ENCODE measurements at regions not wholly inside any gene's neighbourhood (a gene's known extent, or its start where the extent isn't known, plus 50 kb on each side); places are given as distances from the start of the nearest gene placed in this dataset.
"Not testable (repeated sequence)": the region's sequence is repeated elsewhere in the genome, so short reads cannot be mapped to it uniquely, and the experiment has no call there.

DNA sequence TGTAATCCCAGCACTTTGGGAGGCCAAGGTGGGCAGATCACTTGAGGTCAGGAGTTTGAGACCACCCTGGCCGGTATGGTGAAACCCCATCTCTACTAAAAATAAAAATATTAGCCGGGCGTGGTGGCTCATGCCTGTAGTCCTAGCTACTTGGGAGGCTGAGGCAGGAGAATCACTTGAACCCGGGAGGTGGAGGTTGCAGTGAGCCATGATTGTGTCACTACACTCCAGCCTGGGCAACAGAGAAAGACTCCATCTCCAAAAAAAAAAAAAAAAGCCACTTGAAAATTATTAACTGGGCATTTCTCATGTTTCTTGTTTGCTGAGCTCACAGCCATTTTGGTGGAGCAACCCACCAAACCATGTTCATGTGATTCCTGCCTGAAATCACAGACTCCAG, 131.1 kb upstream of the LPP start:
- not testable (repeated sequence) for DNase-seq (ENCODE audit: extremely low read depth in 1 of 2, low read depth in 1 of 2)

DNA sequence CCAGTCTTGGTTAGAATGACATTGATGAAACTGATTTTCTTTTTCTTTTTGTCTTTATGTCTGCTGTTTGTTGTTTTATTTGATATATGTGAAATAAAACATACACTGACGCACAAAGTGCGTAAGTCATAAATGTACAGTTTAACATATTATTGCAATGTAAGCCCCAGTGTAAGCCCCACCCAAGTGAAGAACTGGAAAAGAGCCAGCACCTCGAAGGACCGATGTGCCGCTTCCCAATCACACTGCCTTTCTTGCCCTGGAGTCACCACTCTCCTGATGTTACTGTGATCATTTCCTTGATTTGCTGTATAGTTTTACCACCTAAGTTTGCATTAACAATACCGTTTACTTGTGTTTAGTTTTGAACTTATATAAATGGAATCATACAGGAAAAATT, 128.4 kb upstream of the LPP start:
- no peak for DNase-seq (ENCODE audit: extremely low read depth in 1 of 2, low read depth in 1 of 2)

GRCh38 chr3:188026191-188026968, 127.6 kb upstream of the LPP start:
- no peak for DNase-seq (ENCODE audit: extremely low read depth in 1 of 2, low read depth in 1 of 2)

DNA sequence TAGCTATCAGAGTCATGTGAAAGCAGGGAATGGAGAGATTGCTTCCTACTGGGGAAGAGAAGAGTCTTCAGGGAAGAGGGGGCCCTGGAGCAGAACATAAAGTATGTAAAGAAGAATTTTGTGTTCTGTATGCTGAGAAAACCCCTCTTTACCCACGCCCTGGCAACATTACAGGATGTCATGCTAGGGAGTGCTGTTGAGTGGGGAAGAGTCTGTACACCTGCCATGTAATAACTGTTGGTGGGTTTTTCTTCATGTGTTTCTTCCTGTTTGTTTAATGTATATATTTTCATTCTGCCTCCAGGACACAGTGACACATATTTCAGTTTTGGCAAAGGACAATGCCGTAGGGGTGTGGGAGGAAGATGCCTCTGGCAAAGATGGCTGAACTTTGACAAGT, 122.8 kb upstream of the LPP start:
- no peak for DNase-seq (ENCODE audit: extremely low read depth in 1 of 2, low read depth in 1 of 2)

GRCh38 chr3:188034989-188035388, 119.0 kb upstream of the LPP start:
- no peak for DNase-seq (ENCODE audit: extremely low read depth in 1 of 2, low read depth in 1 of 2)

DNA sequence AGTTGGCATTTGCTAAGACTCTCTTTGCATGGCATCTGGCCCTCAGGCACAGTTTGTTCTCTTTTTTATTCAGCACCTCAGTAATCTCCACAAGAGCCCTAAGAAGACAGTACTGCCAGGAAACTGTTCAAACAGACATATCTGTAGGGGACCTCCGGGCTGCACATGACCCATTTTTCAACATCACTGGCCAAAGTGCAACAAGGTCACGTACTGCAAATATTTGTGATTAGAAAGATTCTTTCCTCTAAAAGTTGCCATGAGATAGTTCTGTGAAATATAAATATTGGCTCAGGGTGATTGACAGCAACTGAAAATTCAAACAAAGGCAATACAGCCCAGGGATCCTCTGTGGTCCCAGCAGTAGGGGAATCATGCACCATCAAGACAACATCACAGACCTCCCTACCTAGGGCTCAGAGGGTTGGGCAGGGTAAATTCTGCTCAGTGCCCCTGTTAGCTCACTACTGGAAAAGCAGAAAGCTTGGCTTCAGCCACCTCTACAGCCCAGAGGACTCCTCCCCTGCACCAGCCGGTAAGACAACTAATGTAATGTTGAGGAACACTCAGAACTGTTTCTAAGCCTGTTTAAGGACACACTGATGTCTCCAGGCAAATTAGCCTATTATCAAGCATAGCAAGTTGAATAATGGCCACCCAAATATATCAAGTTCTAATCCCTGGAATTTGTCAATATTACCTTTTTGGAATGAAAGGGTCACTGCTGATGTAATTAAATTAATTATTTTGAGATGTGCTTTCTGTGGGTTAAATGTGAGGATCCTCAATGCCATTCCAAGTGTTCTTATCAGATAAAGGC, 117.4 kb upstream of the LPP start:
- DNase-seq (ENCODE audit: extremely low read depth in 1 of 2, low read depth in 1 of 2) = no peak

DNA sequence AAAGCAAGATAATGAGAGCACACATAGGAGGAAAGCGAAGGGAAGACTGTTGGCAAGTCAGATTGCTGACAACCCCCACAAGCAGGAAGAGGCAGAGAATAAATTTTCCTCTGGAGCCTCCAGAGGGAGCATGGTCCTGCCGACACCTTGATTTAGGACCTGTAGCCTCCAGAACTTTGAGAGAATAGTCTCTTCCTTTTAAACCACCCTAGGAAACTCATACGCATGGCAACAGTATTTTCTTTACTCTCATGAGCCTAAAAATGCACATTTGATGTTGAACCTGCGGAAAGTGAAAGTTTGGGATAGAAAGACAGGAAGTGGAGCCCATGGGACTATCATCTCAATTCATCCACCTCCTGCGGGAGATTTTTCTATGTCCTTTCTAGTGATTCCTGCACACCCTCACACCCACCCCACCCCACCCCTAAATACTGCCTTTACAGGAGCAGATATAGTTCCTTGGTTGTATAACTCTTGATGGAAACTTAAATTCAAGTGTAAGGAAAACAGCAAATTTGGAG, 116.7 kb upstream of the LPP start:
- DNase-seq (ENCODE audit: extremely low read depth in 1 of 2, low read depth in 1 of 2) = no peak

- DNase-seq (ENCODE audit: extremely low read depth in 1 of 2, low read depth in 1 of 2) = no peak
These were observed 115.9 kb upstream of the LPP start for GRCh38 chr3:188037965-188038581.

DNA sequence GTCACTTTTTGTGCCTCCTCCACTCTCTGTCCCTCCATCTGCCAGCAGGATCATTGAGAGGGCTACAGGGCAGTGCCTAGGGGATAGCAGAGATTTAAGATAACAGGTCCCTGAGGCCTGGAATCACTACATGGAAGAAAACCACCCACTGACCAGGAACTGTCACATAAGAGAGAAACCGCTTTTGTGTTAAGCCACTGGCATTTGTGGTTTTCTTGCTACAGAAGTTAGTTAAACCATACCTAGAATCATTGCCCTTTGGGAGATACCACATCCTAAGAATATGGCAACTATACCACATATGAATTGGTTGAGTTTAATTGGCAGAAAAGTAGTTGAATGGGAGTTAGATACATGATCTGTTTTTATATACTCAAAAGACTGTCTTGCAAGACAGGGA, 112.8 kb upstream of the LPP start:
- DNase-seq (ENCODE audit: extremely low read depth in 1 of 2, low read depth in 1 of 2) = no peak

GRCh38 chr3:188041895-188042294, 112.1 kb upstream of the LPP start:
- DNase-seq (ENCODE audit: extremely low read depth in 1 of 2, low read depth in 1 of 2) = no peak

DNA sequence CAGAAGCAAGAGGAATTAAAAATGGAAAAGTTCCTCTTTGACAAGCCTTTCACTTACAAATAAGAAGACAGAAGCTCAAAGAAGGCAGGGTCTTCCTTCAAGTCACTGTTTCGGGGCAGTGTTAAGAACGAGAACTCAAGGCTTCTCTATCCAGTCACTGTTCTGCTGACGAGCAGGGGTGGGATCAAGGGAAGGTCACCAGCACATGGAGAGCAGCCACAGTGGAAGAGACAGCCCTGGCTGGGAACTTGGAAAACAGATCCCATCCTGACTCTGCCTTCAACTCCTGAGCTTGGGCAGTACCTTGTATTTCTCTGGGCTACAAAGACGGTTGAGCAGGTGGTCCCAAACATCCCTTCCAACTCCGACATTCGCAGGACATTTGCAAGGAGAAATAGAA, 111.5 kb upstream of the LPP start:
- DNase-seq (ENCODE audit: extremely low read depth in 1 of 2, low read depth in 1 of 2) = no peak

DNA sequence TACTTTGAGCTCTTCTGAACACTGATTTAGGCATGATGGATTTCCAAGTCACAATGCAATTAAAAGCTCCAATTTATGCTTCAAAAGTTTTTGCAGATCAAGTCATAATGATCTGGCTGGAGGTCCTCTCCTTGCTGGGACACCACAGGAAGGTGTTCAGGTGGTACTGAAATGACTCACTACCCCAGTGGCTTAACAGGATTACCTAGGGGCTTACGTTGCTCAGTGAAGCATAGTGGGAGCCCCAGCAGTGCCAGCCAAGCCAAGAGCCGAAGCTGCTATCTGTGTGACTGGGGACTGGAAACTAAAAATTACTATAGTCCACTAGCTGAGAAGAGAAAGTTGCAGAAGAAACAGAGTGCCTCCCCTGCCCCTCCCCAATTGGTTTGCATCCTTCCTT, 110.1 kb upstream of the LPP start:
- peak in 1 of 2 donors; percentile 9 for DNase-seq (ENCODE audit: extremely low read depth in 1 of 2, low read depth in 1 of 2)

DNA sequence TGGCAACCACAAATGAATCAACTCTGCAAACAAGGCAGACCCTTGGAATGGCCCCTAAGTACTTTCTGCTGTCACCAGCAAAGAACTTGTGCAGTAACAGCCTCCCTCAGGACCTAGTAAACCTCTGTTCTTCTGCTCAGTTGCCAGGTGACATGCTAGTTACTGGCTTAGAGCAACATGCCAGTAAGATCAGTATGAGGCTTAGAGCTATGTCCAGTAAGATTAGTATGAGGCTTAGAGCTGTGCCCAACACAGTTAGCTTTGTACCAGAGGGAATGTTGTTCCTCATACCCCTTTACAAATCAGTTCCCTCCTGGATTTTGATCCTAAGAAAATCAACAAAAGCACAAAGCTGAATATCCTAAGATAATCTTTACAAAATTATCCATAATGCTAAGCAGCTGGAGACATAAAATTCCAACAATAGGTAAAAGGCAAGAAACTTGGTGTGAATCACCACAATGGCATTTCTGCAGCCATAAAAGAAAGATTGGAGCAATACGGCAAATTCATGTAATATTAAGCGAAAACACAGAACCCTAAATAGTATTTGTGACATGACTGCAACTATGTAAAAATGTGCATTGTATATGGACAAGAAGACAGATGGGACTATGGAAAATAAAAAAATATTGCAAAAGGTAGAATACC, 107.3 kb upstream of the LPP start:
- no peak for DNase-seq (ENCODE audit: extremely low read depth in 1 of 2, low read depth in 1 of 2)

GRCh38 chr3:188047536-188047935, 106.4 kb upstream of the LPP start:
- DNase-seq (ENCODE audit: extremely low read depth in 1 of 2, low read depth in 1 of 2) = no peak

DNA sequence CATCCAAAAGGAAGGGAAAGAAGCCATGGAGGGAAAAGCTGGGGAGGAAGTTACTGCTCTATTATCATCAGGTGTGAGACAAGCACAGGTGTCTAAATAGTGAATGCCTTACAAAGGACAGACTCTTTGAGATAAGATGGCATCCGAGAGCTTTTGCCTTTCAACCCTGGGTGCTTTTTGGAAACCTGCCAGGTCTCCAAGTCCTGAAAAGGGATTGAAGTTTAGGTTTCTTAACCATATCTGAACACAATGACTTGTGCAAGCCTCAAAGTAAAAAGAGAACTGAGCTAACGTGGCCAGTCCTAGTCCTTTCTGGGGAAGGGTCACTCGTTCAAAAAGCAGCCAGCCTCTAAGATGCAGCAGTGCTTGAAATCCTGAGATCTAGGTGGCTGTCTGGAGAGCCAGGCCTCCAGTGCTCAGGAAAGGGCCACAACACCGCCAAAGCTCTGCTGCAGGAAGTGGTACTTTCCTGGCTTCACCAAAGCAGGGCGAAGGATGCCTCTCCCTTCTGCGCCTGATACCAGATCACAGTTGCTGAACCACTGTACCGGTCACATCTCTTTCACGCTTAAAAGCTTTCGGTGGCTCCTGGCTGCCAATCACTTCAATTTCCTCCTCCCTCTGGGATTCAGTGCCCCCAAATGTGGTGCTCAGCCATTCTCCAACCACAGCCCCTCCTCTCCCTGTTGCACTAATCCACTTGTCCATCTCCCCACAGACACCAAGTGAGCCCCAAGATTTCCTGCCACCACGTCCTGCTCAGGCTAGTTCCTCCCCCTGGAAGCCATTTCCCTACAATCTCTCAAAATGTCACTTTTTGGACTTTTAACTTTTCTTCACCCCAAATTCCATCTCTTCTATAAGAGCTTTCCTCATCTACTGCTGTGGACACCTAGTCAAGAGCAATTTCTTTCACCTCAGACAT, 104.1 kb upstream of the LPP start:
- peak in 1 of 2 donors; percentile 17 for DNase-seq (ENCODE audit: extremely low read depth in 1 of 2, low read depth in 1 of 2)

DNA sequence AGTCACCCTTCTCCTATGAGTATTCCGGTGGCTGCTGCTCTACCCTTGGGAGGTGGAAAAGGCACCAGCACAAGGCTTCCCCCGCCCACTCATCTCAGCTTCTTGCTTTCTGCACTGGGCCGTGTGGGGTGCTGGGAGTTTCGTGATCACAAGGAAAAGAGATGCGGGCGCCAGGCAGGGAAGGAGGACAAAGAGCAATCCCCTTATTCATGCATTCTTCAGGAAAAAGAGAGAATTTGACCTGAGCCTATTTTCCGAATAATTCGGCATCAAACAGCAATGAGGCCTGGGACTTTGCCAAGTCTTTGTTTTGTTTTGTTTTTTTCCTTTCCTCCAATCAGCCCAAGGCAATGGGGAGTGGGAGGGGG, 102.2 kb upstream of the LPP start:
- DNase-seq (ENCODE audit: extremely low read depth in 1 of 2, low read depth in 1 of 2) = no peak

GRCh38 chr3:188052169-188053035, 101.6 kb upstream of the LPP start:
- no peak for DNase-seq (ENCODE audit: extremely low read depth in 1 of 2, low read depth in 1 of 2)

DNA sequence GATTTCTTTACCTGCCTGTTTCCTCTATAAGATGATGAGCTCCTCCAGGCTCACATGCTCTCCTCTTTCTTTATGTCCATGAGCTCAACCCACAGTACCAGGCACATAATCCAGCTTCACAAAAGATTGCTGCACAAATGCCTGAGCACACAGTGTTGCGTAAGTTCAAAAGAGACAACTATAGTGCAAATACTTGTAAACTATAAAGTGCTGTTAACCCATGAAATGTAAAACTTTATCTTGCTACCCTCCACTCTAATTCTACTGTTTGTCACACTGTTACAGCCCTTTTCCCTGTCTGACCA, 101.0 kb upstream of the LPP start:
- no peak for DNase-seq (ENCODE audit: extremely low read depth in 1 of 2, low read depth in 1 of 2)

- no peak for DNase-seq (ENCODE audit: extremely low read depth in 1 of 2, low read depth in 1 of 2)
These were observed 100.1 kb upstream of the LPP start for GRCh38 chr3:188053710-188054380.

Data from stimulated activated CD8-positive, alpha-beta memory T cell treated with anti-CD3 and anti-CD28 coated beads, Interleukin-7, amount 100 ng/mL, for 48 hours (primary cell).